ENCODE measurements at regions not wholly inside any gene's neighbourhood (a gene's known extent, or its start where the extent isn't known, plus 50 kb on each side); places are given as distances from the start of the nearest gene placed in this dataset.
A peak's percentile ranks its signal among the peaks of the same experiment; 100 is the strongest.

DNA sequence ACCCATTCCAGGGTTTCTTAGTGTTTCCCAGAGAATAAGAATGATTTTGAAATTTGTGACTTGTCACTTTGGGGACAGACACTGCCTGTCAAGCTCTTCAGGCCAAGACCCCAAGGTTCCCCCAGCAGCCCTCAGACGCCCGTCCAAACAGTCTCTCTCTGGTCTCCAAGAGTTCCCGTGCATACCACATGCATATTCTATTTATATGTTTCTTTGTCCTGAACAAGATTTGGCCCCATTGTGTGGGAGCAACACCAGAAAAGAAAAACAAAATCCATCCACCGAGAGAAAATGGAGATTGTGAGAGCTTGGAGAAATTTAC lies 52.2 kb upstream of the CTAGE1 start:
- no peak overlapping the region for H3K27ac Mint-ChIP-seq
- no peaks in the 10 kb centered on the region for H3K36me3 ChIP-seq
- H2AFZ ChIP-seq (replicated peaks), result no peak overlapping the region
- no peaks in the 10 kb centered on the region for H4K20me1 ChIP-seq (ENCODE audit: low read depth)
- no peak overlapping the region for H3K4me3 Mint-ChIP-seq
- H3K27me3 Mint-ChIP-seq (ENCODE audit: insufficient read depth, low read depth), result peaks cover 7% of the 10 kb centered on the region
- H3K4me2 ChIP-seq, result no peak overlapping the region
- H3K9ac ChIP-seq, result no peak overlapping the region
- no peaks in the 10 kb centered on the region for H3K9me3 Mint-ChIP-seq
- no peaks in the 10 kb centered on the region for H3K36me3 Mint-ChIP-seq
- TF ChIP-seq EZH2 (IDR thresholded peaks at IDR 0.05) (no peak), CTCF (IDR thresholded peaks at IDR 0.05) (no peak)
- peaks cover 19% of the 10 kb centered on the region for H3K4me1 Mint-ChIP-seq
- no peaks in the 10 kb centered on the region for H3F3A ChIP-seq (ENCODE audit: low read depth)
- DNase-seq (ENCODE audit: low spot score), result no peak
- no peaks in the 10 kb centered on the region for H3K9me3 ChIP-seq (ENCODE audit: low read depth)
- H3K27ac ChIP-seq, result no peak overlapping the region
- no peaks in the 10 kb centered on the region for H3K27me3 ChIP-seq
- H3K4me3 ChIP-seq, result no peak overlapping the region
- no peaks in the 10 kb centered on the region for H3K79me2 ChIP-seq (ENCODE audit: low read depth)
- H3K4me1 ChIP-seq, result no peaks in the 10 kb centered on the region

DNA sequence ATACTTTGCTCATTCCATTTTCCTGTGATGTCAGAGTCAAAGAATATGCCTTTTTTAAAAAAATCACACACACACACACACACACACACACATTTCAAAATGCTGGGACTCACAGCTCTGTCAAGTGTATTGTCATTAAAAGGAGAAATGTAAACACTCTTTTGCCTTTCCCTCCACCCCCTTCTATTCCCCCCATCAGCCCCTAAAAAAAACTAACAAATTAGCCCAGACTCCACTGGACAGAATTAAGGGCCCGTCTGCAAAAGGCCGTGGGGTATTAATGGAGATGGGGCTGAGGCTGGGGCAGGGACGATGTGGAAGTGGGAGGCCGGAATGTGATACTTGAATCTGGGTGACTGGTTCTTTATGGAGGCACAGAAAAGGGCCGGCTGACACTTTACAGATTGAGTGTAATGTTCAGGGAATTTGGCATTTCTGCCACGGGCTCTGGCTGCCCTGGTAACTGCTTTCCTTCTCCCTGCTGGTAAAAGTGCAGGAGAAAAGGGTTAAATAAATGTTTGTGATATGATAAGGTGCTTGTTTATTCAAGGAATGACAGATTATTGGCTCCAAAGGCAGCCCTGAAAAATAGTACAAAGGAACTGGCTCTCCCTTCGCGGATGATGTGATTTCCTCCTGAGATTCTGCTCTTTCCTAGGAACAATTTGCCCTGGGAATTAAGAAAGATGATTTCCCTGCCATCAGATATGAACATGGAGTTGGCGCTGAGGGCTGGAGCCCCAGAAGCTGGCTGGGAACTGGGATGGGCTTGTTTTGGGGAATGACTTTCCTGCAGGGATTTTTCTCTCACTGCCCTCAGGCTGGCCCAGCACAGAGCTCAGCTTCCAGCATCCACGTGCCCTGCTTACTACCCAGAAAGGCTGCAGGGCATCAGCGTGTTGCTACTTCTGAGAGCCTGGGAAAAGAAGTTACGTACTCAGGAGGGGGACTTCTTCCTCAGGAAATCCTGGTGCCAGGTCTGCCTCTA lies 52.8 kb upstream of the CTAGE1 start:
- TF ChIP-seq EZH2phosphoT487 (IDR thresholded peaks at IDR 0.05), result no peak
- Mint-ChIP-seq H3K9me3 (no peaks in the 10 kb centered on the region), H3K36me3 (no peaks in the 10 kb centered on the region), H3K27me3 (ENCODE audit: insufficient read depth, low read depth) (peaks cover 7% of the 10 kb centered on the region), H3K27ac (no peak overlapping the region), H3K4me3 (no peak overlapping the region), H3K4me1 (peaks cover 19% of the 10 kb centered on the region)
- Histone ChIP-seq H3K27ac (no peak overlapping the region), H4K20me1 (ENCODE audit: low read depth) (no peaks in the 10 kb centered on the region), H3K9me3 (ENCODE audit: low read depth) (no peaks in the 10 kb centered on the region), H3K79me2 (ENCODE audit: low read depth) (no peaks in the 10 kb centered on the region), H3K36me3 (no peaks in the 10 kb centered on the region), H3K4me2 (no peak overlapping the region), H2AFZ (replicated peaks) (peak overlapping the region; percentile 48), H3F3A (ENCODE audit: low read depth) (no peaks in the 10 kb centered on the region), H3K4me3 (no peak overlapping the region), H3K27me3 (no peaks in the 10 kb centered on the region), H3K9ac (no peak overlapping the region), H3K4me1 (no peaks in the 10 kb centered on the region)
- no peak for DNase-seq (ENCODE audit: low spot score)

DNA sequence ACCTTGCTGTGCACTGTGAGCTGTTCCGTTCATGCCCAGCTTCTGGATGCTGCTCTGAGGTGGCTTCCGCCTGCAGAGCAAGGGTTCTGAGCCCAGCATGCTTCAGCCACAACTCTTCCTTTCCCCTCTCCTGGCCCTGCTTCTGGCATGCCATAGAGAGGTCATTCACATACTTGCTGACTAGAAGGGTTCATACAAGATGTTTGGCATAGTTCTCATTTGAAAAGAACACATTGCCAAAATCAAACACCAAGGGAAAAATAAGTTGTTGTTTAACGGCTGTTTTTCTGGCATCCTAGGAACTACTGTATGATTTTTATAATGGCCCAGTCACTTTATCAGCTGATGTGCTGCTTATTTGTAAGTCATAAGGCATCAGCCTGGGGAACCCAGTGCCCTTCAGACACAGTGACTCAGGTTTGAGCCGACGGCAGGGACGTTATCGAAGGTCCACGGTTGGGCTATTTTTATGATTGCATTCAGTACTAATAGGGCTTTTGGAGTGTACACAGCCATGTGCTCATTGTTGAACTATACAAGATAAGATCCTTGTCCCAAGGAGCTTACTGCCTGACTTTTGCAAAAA lies 53.9 kb upstream of the CTAGE1 start:
- Histone ChIP-seq H3K36me3 (no peaks in the 10 kb centered on the region), H3F3A (ENCODE audit: low read depth) (no peaks in the 10 kb centered on the region), H3K9me3 (ENCODE audit: low read depth) (no peaks in the 10 kb centered on the region), H2AFZ (replicated peaks) (no peak overlapping the region), H3K4me3 (no peak overlapping the region), H3K4me2 (no peak overlapping the region), H3K4me1 (no peaks in the 10 kb centered on the region), H3K27me3 (no peaks in the 10 kb centered on the region), H3K27ac (no peak overlapping the region), H4K20me1 (ENCODE audit: low read depth) (no peaks in the 10 kb centered on the region), H3K79me2 (ENCODE audit: low read depth) (no peaks in the 10 kb centered on the region), H3K9ac (no peak overlapping the region)
- TF ChIP-seq EZH2 (IDR thresholded peaks at IDR 0.05) (no peak), EZH2phosphoT487 (IDR thresholded peaks at IDR 0.05) (no peak), CTCF (IDR thresholded peaks at IDR 0.05) (no peak)
- Mint-ChIP-seq H3K27me3 (ENCODE audit: insufficient read depth, low read depth) (peaks cover 4% of the 10 kb centered on the region), H3K27ac (no peak overlapping the region), H3K36me3 (no peaks in the 10 kb centered on the region), H3K9me3 (no peaks in the 10 kb centered on the region), H3K4me3 (no peak overlapping the region), H3K4me1 (peaks cover 19% of the 10 kb centered on the region)
- DNase-seq (ENCODE audit: low spot score), result no peak

DNA sequence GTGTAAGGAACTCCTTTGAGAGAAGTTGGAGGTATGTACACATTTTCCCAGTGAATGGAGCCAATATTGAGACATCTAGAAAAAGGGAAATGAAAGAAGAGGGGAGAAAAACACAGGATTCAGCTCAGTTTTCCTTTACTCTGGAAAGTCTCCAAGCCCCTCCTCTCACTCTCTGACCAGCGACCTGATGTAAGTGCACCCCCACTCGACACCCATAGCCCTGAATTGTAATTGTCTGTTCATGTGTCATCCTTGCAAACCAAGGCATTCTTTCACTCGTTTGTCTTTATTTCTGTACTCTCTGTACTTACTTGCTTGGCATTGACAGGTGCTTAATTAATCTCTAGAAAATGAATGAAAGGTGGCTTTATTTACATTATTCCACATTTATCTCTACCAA lies 55.7 kb upstream of the CTAGE1 start:
- Histone ChIP-seq H3F3A (ENCODE audit: low read depth) (no peaks in the 10 kb centered on the region), H3K9me3 (ENCODE audit: low read depth) (no peaks in the 10 kb centered on the region), H3K79me2 (ENCODE audit: low read depth) (no peaks in the 10 kb centered on the region), H3K27me3 (no peaks in the 10 kb centered on the region), H3K4me3 (no peak overlapping the region), H3K27ac (no peak overlapping the region), H2AFZ (replicated peaks) (no peak overlapping the region), H3K36me3 (no peaks in the 10 kb centered on the region), H3K4me2 (no peak overlapping the region), H3K9ac (no peak overlapping the region), H3K4me1 (no peaks in the 10 kb centered on the region), H4K20me1 (ENCODE audit: low read depth) (no peaks in the 10 kb centered on the region)
- peaks cover 2% of the 10 kb centered on the region for H3K27me3 Mint-ChIP-seq (ENCODE audit: insufficient read depth, low read depth)
- no peak for DNase-seq (ENCODE audit: low spot score)
- H3K36me3 Mint-ChIP-seq, result no peaks in the 10 kb centered on the region
- TF ChIP-seq EZH2phosphoT487 (IDR thresholded peaks at IDR 0.05) (no peak), CTCF (IDR thresholded peaks at IDR 0.05) (no peak), EZH2 (IDR thresholded peaks at IDR 0.05) (no peak)
- no peaks in the 10 kb centered on the region for H3K9me3 Mint-ChIP-seq
- no peak overlapping the region for H3K4me3 Mint-ChIP-seq
- H3K4me1 Mint-ChIP-seq, result peaks cover 19% of the 10 kb centered on the region
- H3K27ac Mint-ChIP-seq, result no peak overlapping the region
